Panc1 (cell line): ENCODE measurements at regions not wholly inside any gene's neighbourhood (a gene's known extent, or its start where the extent isn't known, plus 50 kb on each side); places are given as distances from the start of the nearest gene placed in this dataset.

Experiments used
- ATAC-seq: fragments of 200-7000 bp; cut with Tn5 transposase; 2 replicates; pipeline ENCODE4 v1.9.1; 2020; ENCODE audit warnings: mild to moderate bottlenecking, moderate library complexity
- BruUV-seq: library from RNA; stranded (reverse); fragments of 400-500 nt; replicated peaks from 2 replicates; lab custom pipeline; 2021; lab: Mats Ljungman, UMichigan
- CTCF ChIA-PET: fragments of 300-600 bp; sonication (Branson Sonifier 250); formaldehyde crosslinking; loops from one replicate; lab custom pipeline; 2022; ENCODE audit warnings: antibody characterized with exemption; lab: Charles Lee
- POLR2A ChIA-PET: fragments of 300-600 bp; sonication (Branson Sonifier 250); formaldehyde crosslinking; loops from one replicate; lab custom pipeline; 2022; ENCODE audit warnings: antibody characterized with exemption; lab: Charles Lee
- DNase-seq: peaks from one replicate; pipeline ENCODE4 v3.0.0-alpha.2; 2010; ENCODE audit warnings: low read depth, low spot score
- H3K27ac ChIP-seq: 2 replicates; pipeline ENCODE4 v1.5.1; 2011; ENCODE audit warnings: mild to moderate bottlenecking, low read length, inconsistent platforms
- H3K27me3 ChIP-seq: fragments of 200-500 bp; sonication (Bioruptor generic); 2 replicates; pipeline ENCODE4 v1.6.0; 2014; ENCODE audit warnings: low read length, inconsistent platforms; ENCODE audit not compliant: control insufficient read depth, insufficient read depth
- H3K36me3 ChIP-seq: fragments of 200-500 bp; sonication (Bioruptor generic); 2 replicates; pipeline ENCODE4 v1.5.1; 2014; ENCODE audit warnings: inconsistent platforms, mild to moderate bottlenecking, low read length, moderate library complexity; ENCODE audit not compliant: control insufficient read depth, insufficient read depth
- H3K4me1 ChIP-seq: 2 replicates; pipeline ENCODE4 v1.5.1; 2011; ENCODE audit warnings: inconsistent platforms, mild to moderate bottlenecking, low read length, moderate library complexity; ENCODE audit not compliant: control insufficient read depth, insufficient read depth
- H3K4me3 ChIP-seq, 2 experiments: 2 replicates each; pipeline ENCODE4 v1.5.1; 2011 to 2012; ENCODE audit warnings: low read depth in 2 of 2, low read length in 2 of 2, mild to moderate bottlenecking in 2 of 2, inconsistent platforms in 1 of 2, moderate library complexity in 1 of 2
- H3K9me3 ChIP-seq: fragments of 200-500 bp; sonication (Bioruptor generic); 2 replicates; pipeline ENCODE4 v1.5.1; 2014; ENCODE audit warnings: low read depth, mild to moderate bottlenecking, inconsistent platforms, low read length, moderate library complexity; ENCODE audit not compliant: control insufficient read depth, insufficient read depth
- CTCF ChIP-seq: fragments of 450-650 bp; IDR thresholded peaks from 2 replicates; pipeline ENCODE4 v1.5.1; 2017; ENCODE audit warnings: mild to moderate bottlenecking
- POLR2AphosphoS5 ChIP-seq: IDR thresholded peaks from 2 replicates; pipeline ENCODE4 v1.6.1; 2012; ENCODE audit warnings: mild to moderate bottlenecking, low read depth, low read length, moderate library complexity
- REST ChIP-seq, 2 experiments: IDR thresholded peaks; 2 replicates each; pipeline ENCODE4 v1.6.1; 2011 to 2012; ENCODE audit warnings: low read depth in 2 of 2, control low read depth in 1 of 2, low read length in 1 of 2, mild to moderate bottlenecking in 1 of 2, moderate library complexity in 1 of 2; ENCODE audit not compliant: insufficient read depth in 1 of 2
- SIN3A ChIP-seq: IDR thresholded peaks from 2 replicates; pipeline ENCODE4 v1.6.1; 2012; ENCODE audit warnings: low read depth, mild to moderate bottlenecking, low read length, moderate library complexity, borderline replicate concordance; ENCODE audit not compliant: insufficient read depth
- TCF7L2 ChIP-seq: IDR thresholded peaks from 2 replicates; pipeline ENCODE4 v1.6.1; 2011; ENCODE audit warnings: mild to moderate bottlenecking, low read depth, low read length, inconsistent platforms
- in situ Hi-C: cut with HindIII; loops from 2 replicates; pipeline ENCODE4 v1.10.0; 2016; ENCODE audit warnings: low sequenced_read_pairs, low pct_unique_long_range_greater_than_20kb
- intact Hi-C: fragments of 100-400 bp; cut with micrococcal nuclease; formaldehyde crosslinking; loops from one replicate; pipeline ENCODE4 v1.10.0; 2022; ENCODE audit not compliant: unreplicated experiment

- no peak for DNase-seq
- Histone ChIP-seq H3K4me3 (0 out of 4 replicates have a peak overlapping the region, but pooled peaks of 1 of the 2 experiments have one; percentile 8), H3K27me3 (no peaks in the 10 kb centered on the region), H3K9me3 (no peaks in the 10 kb centered on the region), H3K27ac (peak overlapping the region; percentile 99), H3K4me1 (peaks cover 78% of the 10 kb centered on the region), H3K36me3 (no peaks in the 10 kb centered on the region)
- in situ Hi-C loops (no loop called here), intact Hi-C loops (loop anchor here (5.0 kb wide), 1 partner anchor 38 kb away; no protein-coding TSS in a partner anchor)
- ATAC-seq: peak; percentile 13
- TF ChIP-seq SIN3A: no peak
- no peak for TF ChIP-seq POLR2AphosphoS5
- no peak for TF ChIP-seq CTCF
- no peak for TF ChIP-seq TCF7L2
- TF ChIP-seq REST (IDR thresholded peaks at IDR 0.05; ENCODE audit: insufficient read depth in 1 of 2, low read depth in 2 of 2, low read length in 1 of 2): no peak
- POLR2A ChIA-PET: interaction anchor here (0.5 to 0.7 kb wide), 2 partner anchors 18 to 58 kb away, joined by 3 to 4 read pairs; no protein-coding TSS in a partner anchor
- BruUV-seq: no TSS peak
- CTCF ChIA-PET: interaction anchor here (0.6 to 1.4 kb wide), 2 partner anchors 103 kb away, joined by 3 to 4 read pairs; no protein-coding TSS in a partner anchor
Observed at GRCh38 chr14:76919431-76920330, 93.5 kb downstream of the LRRC74A start.
